GM19372 (cell line): ENCODE measurements at regions not wholly inside any gene's neighbourhood (a gene's known extent, or its start where the extent isn't known, plus 50 kb on each side); places are given as distances from the start of the nearest gene placed in this dataset.

Experiments used
- ATAC-seq: cut with Tn5 transposase; IDR thresholded peaks from one replicate; pipeline ENCODE4 v1.9.1; 2021; ENCODE audit warnings: mild to moderate bottlenecking, low read depth, moderate library complexity; ENCODE audit not compliant: unreplicated experiment

GRCh38 chr1:224486801-224487583 is 52.4 kb upstream of the WDR26 start:
- ATAC-seq: no peak

DNA sequence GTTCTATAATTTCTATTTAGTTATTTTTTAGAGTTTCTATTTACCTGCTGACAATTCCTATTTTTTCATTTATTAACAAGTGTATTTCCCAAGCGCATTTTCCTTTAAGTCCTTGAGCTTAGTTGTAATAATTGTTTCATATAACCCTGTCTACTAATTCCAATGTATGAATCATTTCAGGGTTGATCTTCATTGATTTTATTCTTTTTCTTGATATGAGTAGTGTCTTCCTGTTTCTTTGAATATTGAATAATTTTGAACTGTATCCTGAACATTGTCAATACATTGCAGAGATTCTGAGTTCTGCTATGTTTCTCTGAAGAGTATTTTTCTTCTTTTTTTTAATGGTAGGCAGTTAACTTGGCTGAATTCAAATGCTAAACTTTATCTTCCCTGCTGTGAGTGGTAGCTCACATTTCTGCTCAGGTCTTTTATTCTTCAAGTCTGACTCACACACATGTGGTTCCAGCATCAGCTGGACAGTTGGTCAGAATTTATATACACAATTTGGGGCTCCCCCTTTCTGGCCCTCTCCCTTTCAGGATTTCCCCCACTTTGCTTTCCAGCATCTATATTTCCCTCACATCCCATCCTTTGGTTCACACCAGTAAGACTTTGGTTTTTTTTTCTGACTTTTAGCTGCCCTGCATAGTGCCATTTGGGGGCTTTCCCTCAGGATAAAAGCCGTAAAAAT is 54.4 kb upstream of the WDR26 start:
- ATAC-seq: peak; percentile 75

DNA sequence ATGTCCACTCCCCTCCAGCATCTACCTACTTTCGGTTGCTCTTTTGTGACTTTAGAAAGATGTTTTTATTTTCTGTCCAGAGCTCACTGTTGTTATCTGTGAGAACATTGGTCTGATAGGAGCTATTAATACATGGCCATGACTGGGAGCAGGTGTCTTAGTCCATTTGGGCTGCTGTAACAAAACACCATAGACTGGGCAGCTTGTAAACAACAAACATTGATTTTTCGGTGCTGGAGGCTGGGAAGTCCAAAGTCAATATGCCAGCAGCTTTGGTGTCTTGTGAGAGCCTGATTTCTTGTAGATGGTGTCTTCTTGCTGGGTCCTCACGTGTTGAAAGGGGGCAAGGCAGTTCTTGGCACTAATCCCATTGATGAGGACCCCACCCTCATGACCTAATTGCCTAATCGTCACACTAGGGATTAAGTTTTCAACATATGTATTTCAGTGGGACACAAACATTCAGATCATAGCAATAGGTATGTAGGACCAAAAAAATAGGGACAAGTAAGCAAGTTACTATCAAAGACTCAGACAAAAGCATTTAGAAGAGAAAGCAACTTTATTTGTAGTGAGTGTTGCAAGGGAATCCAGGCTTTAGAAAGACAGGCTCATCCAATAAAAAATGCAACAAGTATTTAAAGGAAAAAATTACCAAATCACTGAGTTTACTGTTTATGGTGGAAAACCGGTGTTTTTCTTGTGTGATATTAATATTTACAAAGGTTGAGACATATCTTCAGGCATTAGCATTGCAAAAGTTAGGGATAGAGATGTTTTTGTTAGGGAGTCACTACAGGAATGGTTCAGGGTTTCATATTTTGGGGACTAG is 55.2 kb upstream of the WDR26 start:
- ATAC-seq: peak; percentile 42

DNA sequence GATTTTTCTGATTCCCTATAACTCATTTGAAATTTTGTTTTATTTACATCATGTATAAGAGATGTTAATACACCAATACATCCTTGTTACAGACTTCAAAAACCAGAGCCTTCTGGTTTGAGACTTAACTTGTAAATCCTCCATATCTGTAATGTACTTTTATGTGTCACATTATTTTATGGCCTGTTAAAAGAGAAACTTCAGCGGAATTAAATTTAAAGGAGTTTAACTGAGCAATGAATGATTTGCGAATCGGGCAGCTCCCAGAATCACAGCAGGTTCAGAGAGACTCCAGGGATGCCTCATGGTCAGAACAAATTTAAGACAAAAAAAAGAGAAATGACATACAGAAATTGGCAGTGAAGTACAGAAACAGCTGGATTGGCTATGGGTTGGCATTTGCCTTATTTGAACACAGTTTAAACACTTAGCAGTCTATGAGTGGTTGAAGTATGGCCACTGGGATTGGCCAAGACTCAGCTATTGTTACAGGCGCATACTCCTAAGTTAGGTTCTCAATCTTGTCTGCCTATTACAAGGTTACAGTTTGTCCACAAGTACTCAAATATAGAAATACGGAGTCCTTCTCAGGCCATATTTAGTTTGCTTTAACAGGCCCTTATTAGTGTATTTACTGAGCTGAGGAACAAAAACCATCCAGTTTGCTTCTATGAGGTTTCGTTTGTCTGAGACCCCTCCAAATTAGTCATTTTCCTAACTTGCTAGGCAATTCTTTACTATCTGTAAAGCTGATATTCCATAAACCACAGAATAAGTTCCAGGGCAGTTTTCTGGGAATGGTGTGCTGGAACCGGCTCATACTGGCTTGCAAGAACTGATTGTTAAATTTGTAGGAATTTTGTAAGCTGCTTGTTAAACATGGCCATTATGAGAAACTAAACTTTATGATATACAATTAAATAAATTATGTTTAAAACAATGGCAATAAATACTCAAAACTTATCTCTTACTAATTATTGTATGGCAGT is 56.2 kb upstream of the WDR26 start:
- ATAC-seq: no peak

DNA sequence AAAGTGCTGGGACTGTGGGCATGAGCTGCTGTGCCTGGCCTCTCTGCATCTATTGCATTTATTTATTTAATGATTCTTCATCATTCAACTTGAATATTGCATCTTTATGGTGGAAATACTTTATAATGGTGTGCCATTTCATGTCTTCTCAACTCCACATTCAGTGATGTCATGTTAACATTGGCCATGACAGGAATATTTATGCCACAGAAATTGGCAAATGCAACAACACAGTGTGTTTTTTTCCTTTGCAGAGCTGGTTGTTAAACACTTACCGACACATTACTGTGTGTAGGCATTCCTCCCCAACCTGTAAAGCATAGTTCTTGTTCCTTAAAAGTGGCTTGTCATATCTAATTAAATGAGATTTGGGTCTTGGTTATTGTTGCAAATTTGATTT is 57.4 kb upstream of the WDR26 start:
- no peak for ATAC-seq

DNA sequence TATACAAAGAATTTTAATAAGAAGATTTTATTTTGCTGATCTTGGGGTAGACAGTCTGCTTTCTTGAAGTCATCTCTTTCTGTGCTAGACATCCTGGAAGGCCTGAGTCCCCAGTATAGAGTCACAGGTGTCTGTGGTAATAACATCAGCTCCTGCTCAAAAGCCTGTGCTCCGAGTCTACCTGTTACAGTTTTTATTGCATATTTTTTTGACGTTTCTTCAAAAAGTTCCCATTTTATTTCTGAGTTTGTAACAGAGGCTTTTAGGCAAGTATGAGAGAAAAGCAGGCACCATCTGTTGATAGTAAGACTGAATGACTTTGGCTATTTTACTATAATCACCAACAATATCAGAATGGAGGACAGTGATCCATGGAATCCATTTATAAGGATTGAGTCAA is 58.0 kb upstream of the WDR26 start:
- no peak for ATAC-seq

DNA sequence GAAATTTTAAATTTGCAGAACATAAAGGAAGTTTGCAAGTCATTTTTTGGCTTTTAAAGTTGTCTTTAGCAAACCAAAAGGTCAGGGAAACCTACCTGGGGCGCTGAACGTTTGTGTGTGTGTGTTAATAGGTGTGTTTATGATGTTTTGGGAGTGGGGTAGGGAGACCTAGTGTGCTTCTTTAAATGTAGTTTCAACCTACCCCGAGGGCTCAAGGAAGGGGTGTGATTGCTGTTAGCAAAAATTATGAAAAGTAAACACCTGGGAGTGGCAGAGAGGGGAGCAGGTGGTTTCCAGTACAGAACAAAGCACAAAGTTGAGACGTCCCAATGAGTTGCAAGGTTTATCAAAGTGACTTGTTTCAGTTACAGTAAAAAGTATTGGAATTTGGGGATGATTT is 58.7 kb upstream of the WDR26 start:
- no peak for ATAC-seq

GRCh38 chr1:224494343-224494742 is 59.7 kb upstream of the WDR26 start:
- no peak for ATAC-seq

DNA sequence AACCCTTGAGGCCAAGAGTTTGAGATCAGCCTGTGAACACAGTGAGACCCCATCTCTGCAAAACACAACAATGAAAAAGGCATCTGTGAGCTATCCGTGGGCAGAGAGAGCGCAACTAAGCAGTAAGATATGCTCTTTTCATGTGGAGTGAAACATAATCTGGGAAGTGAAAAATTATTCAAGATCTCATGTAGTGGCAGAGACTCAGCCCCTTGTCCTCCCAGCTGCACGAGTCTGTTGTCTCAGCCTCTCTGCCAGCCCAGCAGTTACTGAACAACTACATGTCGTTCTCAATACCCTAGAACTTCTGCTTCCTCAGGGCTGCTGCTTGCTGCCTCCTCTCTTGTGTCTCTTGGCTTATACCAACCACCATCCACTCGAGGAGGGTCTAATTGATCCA is 61.3 kb upstream of the WDR26 start:
- no peak for ATAC-seq

GRCh38 chr1:224496826-224497225 is 62.2 kb upstream of the WDR26 start:
- no peak for ATAC-seq

- peak; percentile 85 for ATAC-seq
Observed at GRCh38 chr1:224497714-224498573, 63.3 kb upstream of the WDR26 start.

- no peak for ATAC-seq
Observed at GRCh38 chr1:224498574-224499170, 64.1 kb upstream of the WDR26 start.

DNA sequence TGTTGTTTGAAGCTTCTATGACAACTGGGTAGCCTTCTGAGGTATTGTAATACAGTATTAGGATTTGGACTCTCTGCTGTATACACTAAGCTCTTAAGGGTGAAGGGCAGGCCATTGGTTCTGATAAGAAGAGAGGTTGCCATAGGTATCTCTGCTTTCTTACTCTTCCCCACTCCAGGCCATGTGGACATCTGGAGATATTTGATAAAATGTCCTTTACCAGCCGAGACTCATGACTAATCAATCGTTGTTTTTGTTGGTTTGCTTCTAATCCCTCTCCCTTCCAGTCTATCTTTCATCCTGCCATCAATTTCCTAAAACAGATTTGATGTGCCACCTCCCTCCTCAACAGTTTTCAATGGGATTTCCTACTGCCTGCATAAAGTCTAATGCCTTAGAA is 64.6 kb upstream of the WDR26 start:
- no peak for ATAC-seq

DNA sequence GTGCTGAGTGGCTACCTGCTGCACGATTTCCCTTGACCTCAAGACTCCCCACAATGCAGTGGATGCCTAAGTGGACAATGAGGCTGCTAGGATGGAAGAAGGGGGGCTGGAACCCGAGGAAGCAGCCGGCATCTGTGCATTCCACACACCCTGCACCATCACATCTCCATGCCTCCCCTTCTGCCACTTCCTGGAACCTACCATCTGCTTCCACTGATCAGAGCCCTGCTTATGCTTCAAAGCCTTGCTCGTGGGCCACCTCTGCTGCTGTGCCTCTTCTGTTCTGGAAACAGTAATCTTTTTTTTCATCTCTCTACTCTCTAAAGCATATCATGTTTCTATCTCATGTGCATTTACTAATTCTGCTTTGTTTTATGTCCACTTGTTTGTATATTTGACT is 66.2 kb upstream of the WDR26 start:
- no peak for ATAC-seq

- no peak for ATAC-seq
Observed at GRCh38 chr1:224501836-224502235, 67.2 kb upstream of the WDR26 start.

- ATAC-seq: no peak
Observed at GRCh38 chr1:224502459-224503160, 68.0 kb upstream of the WDR26 start.

- peak; percentile 90 for ATAC-seq
Observed at GRCh38 chr1:224503161-224504118, 68.8 kb upstream of the WDR26 start.
